OCI-LY3 (cell line): ENCODE measurements at regions not wholly inside any gene's neighbourhood (a gene's known extent, or its start where the extent isn't known, plus 50 kb on each side); places are given as distances from the start of the nearest gene placed in this dataset.

Experiments used
- H2AFZ ChIP-seq: fragments of 200-600, 300-600 bp; shearing (Covaris generic); 2 replicates; pipeline ENCODE4 v1.6.0; 2014; ENCODE audit warnings: antibody characterized with exemption, low read depth, low read length
- H3K27ac ChIP-seq: fragments of 200-600, 300-600 bp; sonication (generic); 2 replicates; pipeline ENCODE4 v1.5.1; 2014; ENCODE audit warnings: mild to moderate bottlenecking, low read length, moderate library complexity, mixed read lengths
- H3K27me3 ChIP-seq: fragments of 200-600, 300-600 bp; sonication (generic); 2 replicates; pipeline ENCODE4 v1.6.1; 2014; ENCODE audit warnings: low read depth, low read length, mixed read lengths
- H3K36me3 ChIP-seq: fragments of 200-600, 300-600 bp; sonication (generic); replicated peaks from 2 replicates; pipeline ENCODE3; 2014; ENCODE audit warnings: low read depth, low read length, mixed read lengths
- H3K4me1 ChIP-seq: fragments of 300-600, 200-600 bp; sonication (generic); 2 replicates; pipeline ENCODE4 v1.6.1; 2014; ENCODE audit warnings: low read length, mixed read lengths
- H3K4me2 ChIP-seq: fragments of 200-600, 300-600 bp; sonication (generic); 2 replicates; pipeline ENCODE4 v1.6.1; 2014; ENCODE audit warnings: low read length, mixed read lengths
- H3K4me3 ChIP-seq: fragments of 300-600, 200-600 bp; sonication (generic); 2 replicates; pipeline ENCODE4 v1.5.1; 2014; ENCODE audit warnings: antibody characterized with exemption, mild to moderate bottlenecking, low read length, moderate library complexity
- H3K79me2 ChIP-seq: fragments of 300-600, 200-600 bp; shearing (Covaris generic); 2 replicates; pipeline ENCODE4 v1.6.1; 2014; ENCODE audit warnings: mild to moderate bottlenecking, low read length, mixed read lengths
- H3K9ac ChIP-seq: fragments of 300-600, 200-600 bp; shearing (Covaris generic); 2 replicates; pipeline ENCODE4 v1.6.0; 2014; ENCODE audit warnings: mild to moderate bottlenecking, low read length, moderate library complexity
- H3K9me3 ChIP-seq: fragments of 200-600, 300-600 bp; shearing (Covaris generic); 2 replicates; pipeline ENCODE4 v1.6.1; 2014; ENCODE audit warnings: low read length, mixed read lengths; ENCODE audit not compliant: insufficient read depth
- H4K20me1 ChIP-seq: fragments of 200-600, 300-600 bp; sonication (generic); 2 replicates; pipeline ENCODE4 v1.6.1; 2016; ENCODE audit warnings: low read length, mixed read lengths; ENCODE audit not compliant: insufficient read depth
- EZH2phosphoT487 ChIP-seq: fragments of 200-600 bp; shearing (Covaris generic); IDR thresholded peaks from 2 replicates; pipeline ENCODE4 v1.6.1; 2018; ENCODE audit warnings: antibody characterized with exemption, mixed run types, low read depth
- TF ChIP-seq, protein P1 (sequence below): fragments of 200-600, 300-600 bp; sonication (generic); IDR thresholded peaks from 2 replicates; pipeline ENCODE4 v1.5.1; 2014; ENCODE audit warnings: antibody characterized with exemption, low read length, low read depth

DNA sequence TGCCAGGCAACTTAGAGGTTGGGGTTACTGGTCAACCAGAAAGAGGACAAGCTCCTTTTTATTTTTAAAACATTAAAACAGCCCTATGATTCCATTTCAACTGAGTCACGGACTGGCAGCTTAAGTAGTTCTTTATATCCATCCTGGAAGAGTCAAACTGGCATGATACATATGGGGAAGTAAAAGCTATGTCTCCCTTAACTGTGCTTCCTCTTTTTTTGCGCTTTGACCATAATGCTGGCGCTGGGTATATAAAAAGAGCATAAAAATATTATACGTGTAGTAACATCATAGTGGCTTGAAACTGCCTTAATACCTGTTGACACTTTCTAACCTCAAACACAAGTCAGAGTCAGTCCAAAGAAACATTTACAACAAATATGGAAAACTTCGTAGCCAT, 274.4 kb downstream of the CSNK1G3 start:
- Histone ChIP-seq H3K79me2 (no peaks in the 10 kb centered on the region), H2AFZ (no peak overlapping the region)

GRCh38 chr5:123785162-123786071, 273.4 kb downstream of the CSNK1G3 start:
- no peak overlapping the region for H3K27ac ChIP-seq
- H3K4me1 ChIP-seq: no peaks in the 10 kb centered on the region
- H2AFZ ChIP-seq: no peak overlapping the region
- no peak overlapping the region for H3K4me3 ChIP-seq
- H3K36me3 ChIP-seq: no peaks in the 10 kb centered on the region
- H3K79me2 ChIP-seq: no peaks in the 10 kb centered on the region
- no peaks in the 10 kb centered on the region for H4K20me1 ChIP-seq
- no peak overlapping the region for H3K9ac ChIP-seq
- H3K9me3 ChIP-seq: no peaks in the 10 kb centered on the region
- TF ChIP-seq EZH2phosphoT487: no peak
- TF ChIP-seq, protein P1, sequence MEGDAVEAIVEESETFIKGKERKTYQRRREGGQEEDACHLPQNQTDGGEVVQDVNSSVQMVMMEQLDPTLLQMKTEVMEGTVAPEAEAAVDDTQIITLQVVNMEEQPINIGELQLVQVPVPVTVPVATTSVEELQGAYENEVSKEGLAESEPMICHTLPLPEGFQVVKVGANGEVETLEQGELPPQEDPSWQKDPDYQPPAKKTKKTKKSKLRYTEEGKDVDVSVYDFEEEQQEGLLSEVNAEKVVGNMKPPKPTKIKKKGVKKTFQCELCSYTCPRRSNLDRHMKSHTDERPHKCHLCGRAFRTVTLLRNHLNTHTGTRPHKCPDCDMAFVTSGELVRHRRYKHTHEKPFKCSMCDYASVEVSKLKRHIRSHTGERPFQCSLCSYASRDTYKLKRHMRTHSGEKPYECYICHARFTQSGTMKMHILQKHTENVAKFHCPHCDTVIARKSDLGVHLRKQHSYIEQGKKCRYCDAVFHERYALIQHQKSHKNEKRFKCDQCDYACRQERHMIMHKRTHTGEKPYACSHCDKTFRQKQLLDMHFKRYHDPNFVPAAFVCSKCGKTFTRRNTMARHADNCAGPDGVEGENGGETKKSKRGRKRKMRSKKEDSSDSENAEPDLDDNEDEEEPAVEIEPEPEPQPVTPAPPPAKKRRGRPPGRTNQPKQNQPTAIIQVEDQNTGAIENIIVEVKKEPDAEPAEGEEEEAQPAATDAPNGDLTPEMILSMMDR: no peak
- H3K27me3 ChIP-seq: no peaks in the 10 kb centered on the region
- H3K4me2 ChIP-seq: no peak overlapping the region

More for the DNA sequence above, 274.4 kb downstream of the CSNK1G3 start:
- no peak overlapping the region for H3K27ac ChIP-seq
- H3K27me3 ChIP-seq: no peaks in the 10 kb centered on the region
- H3K9ac ChIP-seq: no peak overlapping the region
- H3K4me1 ChIP-seq: no peaks in the 10 kb centered on the region
- no peaks in the 10 kb centered on the region for H4K20me1 ChIP-seq
- TF ChIP-seq EZH2phosphoT487: no peak
- TF ChIP-seq, protein P1: no peak
- H3K4me2 ChIP-seq: no peak overlapping the region
- no peaks in the 10 kb centered on the region for H3K9me3 ChIP-seq
- no peaks in the 10 kb centered on the region for H3K36me3 ChIP-seq
- no peak overlapping the region for H3K4me3 ChIP-seq

DNA sequence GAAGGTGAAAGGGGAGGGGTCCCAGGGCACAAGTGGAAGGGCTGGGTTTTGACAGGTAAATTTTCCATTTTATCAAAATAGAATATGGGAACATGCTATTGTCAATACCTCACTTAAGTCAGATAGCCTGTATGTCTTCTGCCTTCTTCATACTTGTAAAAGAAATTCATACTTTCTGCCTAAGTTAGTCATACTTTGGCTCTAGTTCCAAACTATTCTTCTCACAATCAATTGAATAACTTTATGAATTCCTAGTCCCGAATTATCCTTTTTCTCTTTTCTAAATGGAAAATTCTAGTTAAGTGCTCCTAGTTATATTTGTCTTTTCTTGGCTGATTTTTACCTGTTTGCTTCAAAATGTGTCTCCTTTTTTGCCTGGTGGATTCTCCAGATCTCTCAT, 271.4 kb downstream of the CSNK1G3 start:
- H3K9me3 ChIP-seq: no peaks in the 10 kb centered on the region
- no peaks in the 10 kb centered on the region for H3K4me1 ChIP-seq
- TF ChIP-seq, protein P1: no peak
- no peak for TF ChIP-seq EZH2phosphoT487
- H2AFZ ChIP-seq: no peak overlapping the region
- H3K36me3 ChIP-seq: no peaks in the 10 kb centered on the region
- no peak overlapping the region for H3K4me2 ChIP-seq
- H4K20me1 ChIP-seq: no peaks in the 10 kb centered on the region
- H3K9ac ChIP-seq: no peak overlapping the region
- no peak overlapping the region for H3K27ac ChIP-seq
- H3K27me3 ChIP-seq: no peaks in the 10 kb centered on the region
- no peaks in the 10 kb centered on the region for H3K79me2 ChIP-seq
- no peak overlapping the region for H3K4me3 ChIP-seq

DNA sequence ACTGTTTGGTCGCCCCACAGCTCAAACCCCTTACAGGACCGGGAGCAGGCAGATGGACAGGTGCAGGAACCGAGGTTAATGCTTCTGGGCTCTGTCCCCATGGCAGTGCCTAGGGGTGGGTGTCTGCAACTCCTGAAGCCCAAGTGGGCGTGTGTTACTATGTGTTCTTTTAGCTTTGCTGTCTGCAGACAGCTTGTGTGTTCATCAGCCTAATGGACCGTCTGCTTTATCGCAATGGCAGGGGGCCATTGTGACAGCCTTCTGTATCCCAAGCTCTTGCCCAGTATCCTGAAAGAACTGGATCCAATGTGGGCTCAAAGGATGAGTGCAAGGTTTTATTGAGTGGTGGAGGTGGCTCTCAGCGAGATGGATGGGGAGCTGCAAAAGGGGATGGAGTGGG, 266.7 kb downstream of the CSNK1G3 start:
- no peak overlapping the region for H3K27ac ChIP-seq
- no peaks in the 10 kb centered on the region for H4K20me1 ChIP-seq
- no peaks in the 10 kb centered on the region for H3K27me3 ChIP-seq
- no peak overlapping the region for H2AFZ ChIP-seq
- no peaks in the 10 kb centered on the region for H3K9me3 ChIP-seq
- no peak for TF ChIP-seq EZH2phosphoT487
- TF ChIP-seq, protein P1: no peak
- no peaks in the 10 kb centered on the region for H3K79me2 ChIP-seq
- H3K9ac ChIP-seq: no peak overlapping the region
- no peak overlapping the region for H3K4me2 ChIP-seq
- no peaks in the 10 kb centered on the region for H3K36me3 ChIP-seq
- H3K4me1 ChIP-seq: no peaks in the 10 kb centered on the region
- no peak overlapping the region for H3K4me3 ChIP-seq
